GM23338 (cell line): ENCODE measurements at regions not wholly inside any gene's neighbourhood (a gene's known extent, or its start where the extent isn't known, plus 50 kb on each side); places are given as distances from the start of the nearest gene placed in this dataset.

ENCODE experiments used
- ATAC-seq: fragments of 200-7000 bp; cut with Tn5 transposase; 3 replicates; pipeline ENCODE4 v1.9.1; 2020
- DNase-seq: peaks from one replicate; pipeline ENCODE4 v3.0.0-alpha.2; 2015; ENCODE audit warnings: low spot score
- H2AFZ ChIP-seq: fragments of 200-600 bp; sonication (generic); 2 replicates; pipeline ENCODE4 v1.8.0; 2016; ENCODE audit warnings: antibody characterized with exemption, mild to moderate bottlenecking, moderate library complexity
- H3F3A ChIP-seq: fragments of 200-600 bp; sonication (generic); replicated peaks from 2 replicates; pipeline ENCODE4 v1.8.0; 2017; ENCODE audit warnings: antibody characterized with exemption, mixed run types, low read depth
- H3K27ac ChIP-seq: fragments of 200-600 bp; sonication (generic); 2 replicates; pipeline ENCODE4 v1.6.1; 2016; ENCODE audit warnings: low read depth
- H3K27me3 ChIP-seq: fragments of 200-600 bp; sonication (generic); 2 replicates; pipeline ENCODE4 v1.8.0; 2016; ENCODE audit warnings: mild to moderate bottlenecking, mixed run types, moderate library complexity; ENCODE audit not compliant: insufficient read depth
- H3K36me3 ChIP-seq: fragments of 200-600 bp; sonication (generic); 2 replicates; pipeline ENCODE4 v1.8.0; 2016; ENCODE audit warnings: mild to moderate bottlenecking; ENCODE audit not compliant: insufficient read depth
- H3K4me1 ChIP-seq: fragments of 200-600 bp; sonication (generic); 2 replicates; pipeline ENCODE4 v1.8.0; 2016; ENCODE audit warnings: mild to moderate bottlenecking, moderate library complexity; ENCODE audit not compliant: insufficient read depth
- H3K4me2 ChIP-seq: fragments of 200-600 bp; sonication (generic); 2 replicates; pipeline ENCODE4 v1.7.1; 2017; ENCODE audit warnings: mixed run types
- H3K4me3 ChIP-seq: fragments of 200-600 bp; sonication (generic); 2 replicates; pipeline ENCODE4 v1.6.1; 2016; ENCODE audit warnings: mixed run types
- H3K79me2 ChIP-seq: fragments of 200-600 bp; sonication (generic); replicated peaks from 2 replicates; pipeline ENCODE4 v1.8.0; 2017; ENCODE audit warnings: mild to moderate bottlenecking; ENCODE audit not compliant: insufficient read depth
- H3K9me2 ChIP-seq: fragments of 200-600 bp; sonication (generic); 2 replicates; pipeline ENCODE4 v1.8.0; 2017; ENCODE audit not compliant: insufficient read depth
- H4K20me1 ChIP-seq: fragments of 200-600 bp; sonication (generic); replicated peaks from 2 replicates; pipeline ENCODE4 v1.8.0; 2017; ENCODE audit warnings: mild to moderate bottlenecking; ENCODE audit not compliant: insufficient read depth
- H3K27ac Mint-ChIP-seq: 2 replicates; pipeline ENCODE4 v1.8.0; 2020; ENCODE audit warnings: inconsistent platforms, mild to moderate bottlenecking, moderate library complexity, mixed read lengths
- H3K27me3 Mint-ChIP-seq: 3 replicates; pipeline ENCODE4 v1.8.0; 2022; ENCODE audit warnings: low read depth, mild to moderate bottlenecking, moderate library complexity, mixed read lengths, inconsistent platforms; ENCODE audit not compliant: insufficient read depth, poor library complexity
- H3K36me3 Mint-ChIP-seq: 3 replicates; pipeline ENCODE4 v1.8.0; 2021; ENCODE audit warnings: low read depth, mild to moderate bottlenecking, inconsistent platforms, moderate library complexity, mixed read lengths
- H3K4me1 Mint-ChIP-seq: 3 replicates; pipeline ENCODE4 v1.8.0; 2020; ENCODE audit warnings: mild to moderate bottlenecking, inconsistent platforms, mixed read lengths
- H3K4me3 Mint-ChIP-seq: 3 replicates; pipeline ENCODE4 v1.8.0; 2021; ENCODE audit warnings: moderate library complexity, mild to moderate bottlenecking, inconsistent platforms, mixed read lengths
- H3K9me3 Mint-ChIP-seq: 3 replicates; pipeline ENCODE4 v1.8.0; 2020; ENCODE audit warnings: moderate library complexity, mild to moderate bottlenecking, inconsistent platforms, mixed read lengths
- CREB1 ChIP-seq: fragments of 250-450 bp; sonication (Bioruptor Pico); IDR thresholded peaks from 2 replicates; pipeline ENCODE4 v1.5.0; 2020; ENCODE audit warnings: low read depth, mild to moderate bottlenecking, moderate library complexity
- EZH2 ChIP-seq: fragments of 200-600 bp; sonication (generic); IDR thresholded peaks from one replicate; pipeline ENCODE4 v1.8.0; 2017; ENCODE audit warnings: antibody characterized with exemption, mild to moderate bottlenecking, low read depth; ENCODE audit not compliant: unreplicated experiment
- EZH2phosphoT487 ChIP-seq: fragments of 200-600 bp; sonication (generic); IDR thresholded peaks from one replicate; pipeline ENCODE4 v1.8.1; 2018; ENCODE audit warnings: antibody characterized with exemption; ENCODE audit not compliant: unreplicated experiment
- JUNB ChIP-seq: IDR thresholded peaks from one replicate; pipeline ENCODE4 v1.6.1; 2016; ENCODE audit warnings: antibody characterized with exemption; ENCODE audit not compliant: unreplicated experiment
- NANOG ChIP-seq: IDR thresholded peaks from 2 replicates; pipeline ENCODE4 v1.6.1; 2016; ENCODE audit warnings: antibody characterized with exemption, borderline replicate concordance
- POLR2AphosphoS5 ChIP-seq: IDR thresholded peaks from 2 replicates; pipeline ENCODE4 v1.6.1; 2016; ENCODE audit warnings: antibody characterized with exemption, low read depth
- REST ChIP-seq: IDR thresholded peaks from one replicate; pipeline ENCODE4 v1.6.1; 2018; ENCODE audit warnings: antibody characterized with exemption; ENCODE audit not compliant: unreplicated experiment
- STAT1 ChIP-seq: IDR thresholded peaks from one replicate; pipeline ENCODE4 v1.6.1; 2016; ENCODE audit warnings: antibody characterized with exemption; ENCODE audit not compliant: unreplicated experiment
- ZNF114 ChIP-seq: fragments of 250-450 bp; sonication (Bioruptor Pico); IDR thresholded peaks from 2 replicates; pipeline ENCODE4 v1.5.0; 2020; ENCODE audit warnings: mild to moderate bottlenecking, moderate library complexity
- ZNF462 ChIP-seq: fragments of 250-450 bp; sonication (Bioruptor Pico); IDR thresholded peaks from 2 replicates; pipeline ENCODE4 v1.5.0; 2020; ENCODE audit warnings: mild to moderate bottlenecking, moderate library complexity
- TF ChIP-seq, protein P1 (sequence below): IDR thresholded peaks from 2 replicates; pipeline ENCODE4 v1.6.1; 2016; ENCODE audit warnings: antibody characterized with exemption
- TF ChIP-seq, protein P2 (sequence below), 2 experiments: fragments of 200-600 bp in 1 of 2; sonication (generic) in 1 of 2; conservative IDR thresholded peaks; 2 replicates each; pipeline versions ENCODE4 v1.5.1 to v1.6.1; 2016 to 2017; ENCODE audit warnings: antibody characterized with exemption in 2 of 2, low read depth in 2 of 2, mild to moderate bottlenecking in 2 of 2, moderate library complexity in 1 of 2

- no peak overlapping the region for H3K4me3 Mint-ChIP-seq
Measured at GRCh38 chr14:59013672-59014298, 174.7 kb upstream of the DAAM1 start.

More at GRCh38 chr14:59013672-59014298, 174.7 kb upstream of the DAAM1 start:
- H3K27ac Mint-ChIP-seq = no peak overlapping the region
- TF ChIP-seq CREB1 (CRISPR knock-in tag) (no peak), EZH2 (no peak), REST (no peak), JUNB (no peak), NANOG (no peak), ZNF114 (CRISPR knock-in tag) (no peak), POLR2AphosphoS5 (no peak), ZNF462 (CRISPR knock-in tag) (no peak), STAT1 (no peak), EZH2phosphoT487 (no peak)
- TF ChIP-seq, protein P1, sequence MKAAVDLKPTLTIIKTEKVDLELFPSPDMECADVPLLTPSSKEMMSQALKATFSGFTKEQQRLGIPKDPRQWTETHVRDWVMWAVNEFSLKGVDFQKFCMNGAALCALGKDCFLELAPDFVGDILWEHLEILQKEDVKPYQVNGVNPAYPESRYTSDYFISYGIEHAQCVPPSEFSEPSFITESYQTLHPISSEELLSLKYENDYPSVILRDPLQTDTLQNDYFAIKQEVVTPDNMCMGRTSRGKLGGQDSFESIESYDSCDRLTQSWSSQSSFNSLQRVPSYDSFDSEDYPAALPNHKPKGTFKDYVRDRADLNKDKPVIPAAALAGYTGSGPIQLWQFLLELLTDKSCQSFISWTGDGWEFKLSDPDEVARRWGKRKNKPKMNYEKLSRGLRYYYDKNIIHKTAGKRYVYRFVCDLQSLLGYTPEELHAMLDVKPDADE = no peak
- TF ChIP-seq, protein P2, sequence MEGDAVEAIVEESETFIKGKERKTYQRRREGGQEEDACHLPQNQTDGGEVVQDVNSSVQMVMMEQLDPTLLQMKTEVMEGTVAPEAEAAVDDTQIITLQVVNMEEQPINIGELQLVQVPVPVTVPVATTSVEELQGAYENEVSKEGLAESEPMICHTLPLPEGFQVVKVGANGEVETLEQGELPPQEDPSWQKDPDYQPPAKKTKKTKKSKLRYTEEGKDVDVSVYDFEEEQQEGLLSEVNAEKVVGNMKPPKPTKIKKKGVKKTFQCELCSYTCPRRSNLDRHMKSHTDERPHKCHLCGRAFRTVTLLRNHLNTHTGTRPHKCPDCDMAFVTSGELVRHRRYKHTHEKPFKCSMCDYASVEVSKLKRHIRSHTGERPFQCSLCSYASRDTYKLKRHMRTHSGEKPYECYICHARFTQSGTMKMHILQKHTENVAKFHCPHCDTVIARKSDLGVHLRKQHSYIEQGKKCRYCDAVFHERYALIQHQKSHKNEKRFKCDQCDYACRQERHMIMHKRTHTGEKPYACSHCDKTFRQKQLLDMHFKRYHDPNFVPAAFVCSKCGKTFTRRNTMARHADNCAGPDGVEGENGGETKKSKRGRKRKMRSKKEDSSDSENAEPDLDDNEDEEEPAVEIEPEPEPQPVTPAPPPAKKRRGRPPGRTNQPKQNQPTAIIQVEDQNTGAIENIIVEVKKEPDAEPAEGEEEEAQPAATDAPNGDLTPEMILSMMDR (conservative IDR thresholded peaks at IDR 0.05; ENCODE audit: low read depth in 2 of 2) = no peak
- no peaks in the 10 kb centered on the region; the same call in 2 of the 3 replicates for H3K4me1 Mint-ChIP-seq
- Histone ChIP-seq H3K27ac (no peak overlapping the region), H3K36me3 (no peaks in the 10 kb centered on the region), H3K4me3 (no peak overlapping the region), H4K20me1 (no peaks in the 10 kb centered on the region), H3K4me1 (no peaks in the 10 kb centered on the region), H3K9me2 (peaks cover 2% of the 10 kb centered on the region; the same call in 1 of the 2 replicates), H3K79me2 (no peaks in the 10 kb centered on the region), H3F3A (no peaks in the 10 kb centered on the region), H3K27me3 (no peaks in the 10 kb centered on the region), H2AFZ (no peak overlapping the region), H3K4me2 (no peak overlapping the region)
- no peaks in the 10 kb centered on the region for H3K27me3 Mint-ChIP-seq
- H3K9me3 Mint-ChIP-seq = peaks cover 12% of the 10 kb centered on the region; the same call in 2 of the 3 replicates
- no peaks in the 10 kb centered on the region for H3K36me3 Mint-ChIP-seq
- DNase-seq (no peak), ATAC-seq (no peak)
